OCI-LY1 (cell line): ENCODE measurements at regions not wholly inside any gene's neighbourhood (a gene's known extent, or its start where the extent isn't known, plus 50 kb on each side); places are given as distances from the start of the nearest gene placed in this dataset.

Experiments used
- H2AFZ ChIP-seq: fragments of 200-600 bp; sonication (generic), shearing (Covaris generic); 2 replicates; pipeline ENCODE4 v1.6.0; 2014; ENCODE audit warnings: antibody characterized with exemption, mild to moderate bottlenecking, low read length
- H3F3A ChIP-seq: fragments of 200-600 bp; sonication (generic), shearing (Covaris generic); 2 replicates; pipeline ENCODE4 v1.6.0; 2014; ENCODE audit warnings: mild to moderate bottlenecking, antibody characterized with exemption, low read length, moderate library complexity; ENCODE audit not compliant: insufficient read depth
- H3K27ac ChIP-seq: fragments of 200-600 bp; sonication (generic); 2 replicates; pipeline ENCODE4 v1.5.1; 2014; ENCODE audit warnings: low read length, mixed run types, mild to moderate bottlenecking, low read depth; ENCODE audit not compliant: poor library complexity, severe bottlenecking
- H3K27me3 ChIP-seq: fragments of 200-600 bp; sonication (generic); 2 replicates; pipeline ENCODE4 v1.6.0; 2014; ENCODE audit warnings: antibody characterized with exemption, mild to moderate bottlenecking, low read length, moderate library complexity; ENCODE audit not compliant: insufficient read depth
- H3K36me3 ChIP-seq: fragments of 200-600 bp; sonication (generic); 2 replicates; pipeline ENCODE4 v1.6.1; 2014; ENCODE audit warnings: mild to moderate bottlenecking, antibody characterized with exemption, low read length, moderate library complexity, mixed read lengths; ENCODE audit not compliant: insufficient read depth
- H3K4me1 ChIP-seq: fragments of 200-600 bp; sonication (generic); 2 replicates; pipeline ENCODE4 v1.5.1; 2014; ENCODE audit warnings: mild to moderate bottlenecking, low read length, moderate library complexity; ENCODE audit not compliant: insufficient read depth, severe bottlenecking
- H3K4me2 ChIP-seq: fragments of 200-600 bp; sonication (generic), shearing (Covaris generic); 2 replicates; pipeline ENCODE4 v1.6.1; 2014; ENCODE audit warnings: low read length
- H3K4me3 ChIP-seq: fragments of 200-600 bp; sonication (generic); 2 replicates; pipeline ENCODE4 v1.5.1; 2014; ENCODE audit warnings: low read length, low read depth, mild to moderate bottlenecking, mixed read lengths; ENCODE audit not compliant: poor library complexity, severe bottlenecking
- H3K79me2 ChIP-seq: fragments of 200-600 bp; shearing (Covaris generic); 2 replicates; pipeline ENCODE4 v1.6.1; 2016; ENCODE audit warnings: mixed run types, low read length, mixed read lengths; ENCODE audit not compliant: insufficient read depth
- H3K9ac ChIP-seq: fragments of 200-600 bp; sonication (generic), shearing (Covaris generic); 2 replicates; pipeline ENCODE4 v1.6.1; 2014; ENCODE audit warnings: mild to moderate bottlenecking, low read length, mixed read lengths
- H3K9me2 ChIP-seq: fragments of 200-600 bp; sonication (generic), shearing (Covaris generic); 2 replicates; pipeline ENCODE4 v1.6.1; 2014; ENCODE audit warnings: low read depth, mild to moderate bottlenecking, low read length, mixed read lengths
- H3K9me3 ChIP-seq: fragments of 200-600 bp; shearing (Covaris generic); 2 replicates; pipeline ENCODE4 v1.6.1; 2014; ENCODE audit warnings: low read length, mixed read lengths
- H4K20me1 ChIP-seq: fragments of 200-600 bp; sonication (generic), shearing (Covaris generic); 2 replicates; pipeline ENCODE4 v1.6.0; 2016; ENCODE audit warnings: mild to moderate bottlenecking, low read length; ENCODE audit not compliant: insufficient read depth
- EZH2 ChIP-seq: fragments of 200-600 bp; sonication (generic), shearing (Covaris generic); IDR thresholded peaks from 2 replicates; pipeline ENCODE4 v1.8.0; 2017; ENCODE audit warnings: borderline replicate concordance, mixed run types, mild to moderate bottlenecking, antibody characterized with exemption, low read length, moderate library complexity, mixed read lengths
- TF ChIP-seq, protein P1 (sequence below): fragments of 200-600 bp; sonication (generic), shearing (Covaris generic); IDR thresholded peaks from 2 replicates; pipeline ENCODE4 v1.5.1; 2017; ENCODE audit warnings: mild to moderate bottlenecking, antibody characterized with exemption, low read length, moderate library complexity, mixed read lengths

- H3F3A ChIP-seq: no peaks in the 10 kb centered on the region
- no peak overlapping the region for H3K4me3 ChIP-seq
- no peak overlapping the region for H3K4me2 ChIP-seq
- no peaks in the 10 kb centered on the region for H3K4me1 ChIP-seq
- no peak overlapping the region for H3K27ac ChIP-seq
- H2AFZ ChIP-seq: no peak overlapping the region
- no peaks in the 10 kb centered on the region for H3K9me2 ChIP-seq
- no peaks in the 10 kb centered on the region for H3K79me2 ChIP-seq
- no peaks in the 10 kb centered on the region for H4K20me1 ChIP-seq
- H3K27me3 ChIP-seq: no peaks in the 10 kb centered on the region
- H3K9me3 ChIP-seq: no peaks in the 10 kb centered on the region
- no peak overlapping the region for H3K9ac ChIP-seq
- no peak for TF ChIP-seq EZH2
- TF ChIP-seq, protein P1, sequence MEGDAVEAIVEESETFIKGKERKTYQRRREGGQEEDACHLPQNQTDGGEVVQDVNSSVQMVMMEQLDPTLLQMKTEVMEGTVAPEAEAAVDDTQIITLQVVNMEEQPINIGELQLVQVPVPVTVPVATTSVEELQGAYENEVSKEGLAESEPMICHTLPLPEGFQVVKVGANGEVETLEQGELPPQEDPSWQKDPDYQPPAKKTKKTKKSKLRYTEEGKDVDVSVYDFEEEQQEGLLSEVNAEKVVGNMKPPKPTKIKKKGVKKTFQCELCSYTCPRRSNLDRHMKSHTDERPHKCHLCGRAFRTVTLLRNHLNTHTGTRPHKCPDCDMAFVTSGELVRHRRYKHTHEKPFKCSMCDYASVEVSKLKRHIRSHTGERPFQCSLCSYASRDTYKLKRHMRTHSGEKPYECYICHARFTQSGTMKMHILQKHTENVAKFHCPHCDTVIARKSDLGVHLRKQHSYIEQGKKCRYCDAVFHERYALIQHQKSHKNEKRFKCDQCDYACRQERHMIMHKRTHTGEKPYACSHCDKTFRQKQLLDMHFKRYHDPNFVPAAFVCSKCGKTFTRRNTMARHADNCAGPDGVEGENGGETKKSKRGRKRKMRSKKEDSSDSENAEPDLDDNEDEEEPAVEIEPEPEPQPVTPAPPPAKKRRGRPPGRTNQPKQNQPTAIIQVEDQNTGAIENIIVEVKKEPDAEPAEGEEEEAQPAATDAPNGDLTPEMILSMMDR: no peak
- H3K36me3 ChIP-seq: no peaks in the 10 kb centered on the region
Observed at GRCh38 chr13:109945206-109945960, 159.0 kb upstream of the IRS2 start.

GRCh38 chr13:109941951-109942350 lies 155.6 kb upstream of the IRS2 start:
- Histone ChIP-seq H3K9ac (no peak overlapping the region), H3K27ac (no peak overlapping the region), H2AFZ (no peak overlapping the region), H3K79me2 (no peaks in the 10 kb centered on the region), H3K4me2 (no peak overlapping the region), H3F3A (no peaks in the 10 kb centered on the region), H3K9me2 (no peaks in the 10 kb centered on the region), H4K20me1 (no peaks in the 10 kb centered on the region), H3K36me3 (no peaks in the 10 kb centered on the region), H3K4me1 (no peaks in the 10 kb centered on the region), H3K9me3 (no peaks in the 10 kb centered on the region), H3K4me3 (no peak overlapping the region), H3K27me3 (no peaks in the 10 kb centered on the region; the same call in 1 of the 2 replicates)
- TF ChIP-seq EZH2: no peak
- TF ChIP-seq, protein P1: no peak

DNA sequence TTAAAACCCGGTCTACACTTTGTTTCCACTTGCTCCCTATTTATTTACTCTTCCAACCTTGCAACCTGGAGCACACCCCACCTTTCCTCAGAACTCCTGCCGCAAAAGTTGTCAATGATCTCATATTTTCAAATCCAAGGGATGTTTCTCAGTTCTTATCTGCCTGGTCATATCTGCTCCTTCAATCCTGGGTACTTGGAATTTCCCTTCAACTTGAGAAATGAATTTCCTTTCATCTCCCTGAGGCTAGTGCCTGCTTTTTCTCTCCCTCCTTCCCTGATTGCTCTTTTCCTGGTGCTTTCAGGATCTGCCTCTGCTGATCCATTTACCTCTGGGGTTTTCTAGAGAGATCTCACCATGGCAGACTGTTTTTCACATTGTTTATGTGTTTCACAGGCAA lies 154.8 kb upstream of the IRS2 start:
- no peaks in the 10 kb centered on the region for H3K9me2 ChIP-seq
- H3K36me3 ChIP-seq: no peaks in the 10 kb centered on the region
- no peaks in the 10 kb centered on the region for H3K9me3 ChIP-seq
- no peak overlapping the region for H3K9ac ChIP-seq
- H3K27me3 ChIP-seq: no peaks in the 10 kb centered on the region; the same call in 1 of the 2 replicates
- no peak overlapping the region for H3K27ac ChIP-seq
- TF ChIP-seq, protein P1: no peak
- TF ChIP-seq EZH2: no peak
- no peaks in the 10 kb centered on the region for H3K79me2 ChIP-seq
- H3K4me3 ChIP-seq: no peak overlapping the region
- H3K4me2 ChIP-seq: no peak overlapping the region
- H3F3A ChIP-seq: no peaks in the 10 kb centered on the region
- H3K4me1 ChIP-seq: no peaks in the 10 kb centered on the region
- H2AFZ ChIP-seq: no peak overlapping the region
- no peaks in the 10 kb centered on the region for H4K20me1 ChIP-seq
